H1 (cell line): ENCODE measurements at regions not wholly inside any gene's neighbourhood (a gene's known extent, or its start where the extent isn't known, plus 50 kb on each side); places are given as distances from the start of the nearest gene placed in this dataset.

ENCODE experiments used
- CTCF ChIA-PET: fragments of 300-600 bp; sonication (Branson Sonifier 250); formaldehyde crosslinking; loops from one replicate; lab custom pipeline; 2021; ENCODE audit not compliant: partially characterized antibody; lab: Charles Lee
- POLR2A ChIA-PET: fragments of 300-600 bp; sonication (Branson Sonifier 250); formaldehyde crosslinking; loops from one replicate; lab custom pipeline; 2021; ENCODE audit warnings: inconsistent platforms; ENCODE audit not compliant: partially characterized antibody; lab: Charles Lee
- DNase-seq, 2 experiments: peaks; one replicate each; pipeline versions ENCODE4 v3.0.0 to v3.0.0-alpha.2; 2010 to 2022; ENCODE audit warnings: low spot score in 2 of 2, low read depth in 1 of 2, mixed read lengths in 1 of 2
- FAIRE-seq: peaks from 2 replicates; lab custom pipeline; 2011; peaks lifted over from hg19 to GRCh38; lab: Jason Lieb, UNC
- H2AFZ ChIP-seq: 2 replicates; pipeline ENCODE4 v1.8.1; 2012; ENCODE audit warnings: low read length, inconsistent platforms
- H2AK5ac ChIP-seq: 2 replicates; pipeline ENCODE4 v1.6.1; 2013; ENCODE audit warnings: low read depth, low read length
- H2BK120ac ChIP-seq: replicated peaks from 2 replicates; pipeline ENCODE3; 2013; ENCODE audit warnings: low read depth, low read length, inconsistent platforms
- H2BK12ac ChIP-seq: 2 replicates; pipeline ENCODE4 v1.6.1; 2013; ENCODE audit warnings: low read depth, low read length
- H2BK15ac ChIP-seq: 2 replicates; pipeline ENCODE4 v1.6.1; 2013; ENCODE audit warnings: low read length
- H2BK20ac ChIP-seq: 2 replicates; pipeline ENCODE4 v1.6.1; 2013; ENCODE audit warnings: low read length
- H2BK5ac ChIP-seq: 2 replicates; pipeline ENCODE4 v1.6.1; 2013; ENCODE audit warnings: low read depth, low read length
- H3K14ac ChIP-seq: 2 replicates; pipeline ENCODE4 v1.6.1; 2013; ENCODE audit warnings: inconsistent platforms; ENCODE audit not compliant: insufficient read length
- H3K18ac ChIP-seq: 2 replicates; pipeline ENCODE4 v1.6.1; 2013; ENCODE audit warnings: low read length; ENCODE audit errors: extremely low read depth
- H3K23ac ChIP-seq: 2 replicates; pipeline ENCODE4 v1.6.1; 2013; ENCODE audit warnings: inconsistent platforms; ENCODE audit not compliant: insufficient read length
- H3K23me2 ChIP-seq: 2 replicates; pipeline ENCODE4 v1.6.1; 2013; ENCODE audit warnings: low read depth, low read length
- H3K27ac ChIP-seq: 2 replicates; pipeline ENCODE4 v1.6.1; 2011; ENCODE audit warnings: low read depth, low read length, inconsistent platforms
- H3K27me3 ChIP-seq, 4 experiments: replicated peaks in 1 of 4; 1 replicate in 1 of 4; 2 replicates in 3 of 4; pipeline versions ENCODE4 v1.6.1 to v1.8.1; 2011 to 2013; ENCODE audit warnings: low read length in 3 of 4, mild to moderate bottlenecking in 3 of 4, inconsistent platforms in 2 of 4, mixed read lengths in 2 of 4, moderate library complexity in 1 of 4; ENCODE audit not compliant: control insufficient read depth in 3 of 4, insufficient read depth in 3 of 4; ENCODE audit errors: extremely low read depth in 1 of 4
- H3K36me3 ChIP-seq, 4 experiments: 2 replicates each; pipeline versions ENCODE4 v1.6.1 to v1.8.1; 2011 to 2013; ENCODE audit warnings: mild to moderate bottlenecking in 4 of 4, low read length in 3 of 4, moderate library complexity in 2 of 4, control low read depth in 1 of 4, inconsistent platforms in 1 of 4; ENCODE audit not compliant: insufficient read depth in 4 of 4, control insufficient read depth in 2 of 4
- H3K4ac ChIP-seq: replicated peaks from 2 replicates; pipeline ENCODE3; 2013; ENCODE audit warnings: low read length, low read depth, mixed read lengths, inconsistent platforms; ENCODE audit not compliant: insufficient read length
- H3K4me1 ChIP-seq, 4 experiments: replicated peaks in 1 of 4; 1 replicate in 1 of 4; 2 replicates in 3 of 4; pipeline versions ENCODE4 v1.6.1 to v1.8.1; 2011 to 2013; ENCODE audit warnings: low read length in 3 of 4, inconsistent platforms in 2 of 4, mixed read lengths in 1 of 4; ENCODE audit not compliant: insufficient read depth in 4 of 4, control insufficient read depth in 3 of 4
- H3K4me2 ChIP-seq, 2 experiments: 2 replicates each; pipeline versions ENCODE4 v1.6.1 to v1.8.1; 2011 to 2013; ENCODE audit warnings: low read depth in 2 of 2, low read length in 2 of 2, control low read depth in 1 of 2, inconsistent platforms in 1 of 2, mild to moderate bottlenecking in 1 of 2; ENCODE audit not compliant: insufficient read depth in 1 of 2
- H3K4me3 ChIP-seq, 4 experiments: fragments of 200-600, 300-600 bp in 1 of 4; sonication (generic), shearing (Covaris generic), sonication (Bioruptor Twin) in 1 of 4; 2 replicates each; pipeline versions ENCODE4 v1.5.1 to v1.8.1; 2011 to 2016; ENCODE audit warnings: low read length in 4 of 4, low read depth in 3 of 4, control low read depth in 2 of 4, inconsistent platforms in 2 of 4, mild to moderate bottlenecking in 2 of 4, mixed read lengths in 1 of 4, moderate library complexity in 1 of 4; ENCODE audit not compliant: insufficient read depth in 2 of 4; ENCODE audit errors: extremely low read depth in 1 of 4
- H3K56ac ChIP-seq: replicated peaks from 2 replicates; pipeline ENCODE3; 2013; ENCODE audit warnings: low read depth, mild to moderate bottlenecking, mixed read lengths, low read length, inconsistent platforms; ENCODE audit not compliant: insufficient read length
- H3K79me1 ChIP-seq: 2 replicates; pipeline ENCODE4 v1.6.1; 2013; ENCODE audit warnings: low read depth, low read length, control low read depth
- H3K79me2 ChIP-seq, 2 experiments: 2 replicates each; pipeline versions ENCODE4 v1.6.1 to v1.8.1; 2012 to 2013; ENCODE audit warnings: low read length in 2 of 2, mild to moderate bottlenecking in 2 of 2, inconsistent platforms in 1 of 2; ENCODE audit not compliant: insufficient read depth in 2 of 2, control insufficient read depth in 1 of 2
- H3K9ac ChIP-seq, 4 experiments: replicated peaks in 1 of 4; 1 replicate in 1 of 4; 2 replicates in 3 of 4; pipeline versions ENCODE4 v1.6.1 to v1.8.1; 2011 to 2013; ENCODE audit warnings: low read depth in 3 of 4, low read length in 3 of 4, control low read depth in 2 of 4, mild to moderate bottlenecking in 2 of 4, moderate library complexity in 2 of 4, inconsistent platforms in 1 of 4; ENCODE audit errors: extremely low read depth in 1 of 4
- H3K9me3 ChIP-seq, 2 experiments: 2 replicates each; pipeline versions ENCODE4 v1.6.1 to v1.8.1; 2012 to 2013; ENCODE audit warnings: mild to moderate bottlenecking in 2 of 2, moderate library complexity in 2 of 2, control low read depth in 1 of 2, inconsistent platforms in 1 of 2, low read depth in 1 of 2, low read length in 1 of 2, mixed read lengths in 1 of 2; ENCODE audit not compliant: insufficient read depth in 2 of 2
- H4K20me1 ChIP-seq, 2 experiments: replicated peaks in 1 of 2; 2 replicates each; pipeline versions ENCODE3 to v1.8.1; 2011 to 2013; ENCODE audit warnings: inconsistent platforms in 2 of 2, low read length in 2 of 2, mild to moderate bottlenecking in 1 of 2; ENCODE audit not compliant: insufficient read depth in 2 of 2, control insufficient read depth in 1 of 2
- H4K5ac ChIP-seq: 2 replicates; pipeline ENCODE4 v1.6.1; 2013; ENCODE audit warnings: low read length, low read depth, mixed read lengths, inconsistent platforms; ENCODE audit not compliant: insufficient read length
- H4K8ac ChIP-seq: 2 replicates; pipeline ENCODE4 v1.8.0; 2013; ENCODE audit warnings: mild to moderate bottlenecking, moderate library complexity, low read length, inconsistent platforms; ENCODE audit not compliant: insufficient read depth; ENCODE audit errors: extremely low read depth
- H4K91ac ChIP-seq: replicated peaks from 2 replicates; pipeline ENCODE3; 2013; ENCODE audit warnings: low read length, mixed read lengths, inconsistent platforms; ENCODE audit not compliant: insufficient read length
- BACH1 ChIP-seq: IDR thresholded peaks from 2 replicates; pipeline ENCODE4 v1.6.1; 2012; ENCODE audit warnings: low read length, improper control_type of control experiment
- CBX5 ChIP-seq: fragments of 300-800, 300-1000 bp; sonication (generic); IDR thresholded peaks from 2 replicates; pipeline ENCODE4 v1.7.1; 2016; ENCODE audit warnings: antibody characterized with exemption, low read length, low read depth
- EGR1 ChIP-seq: IDR thresholded peaks from 2 replicates; pipeline ENCODE4 v1.6.1; 2011; ENCODE audit warnings: low read depth, low read length, borderline replicate concordance
- GTF2F1 ChIP-seq: IDR thresholded peaks from 2 replicates; pipeline ENCODE4 v1.6.1; 2012; ENCODE audit warnings: low read depth, low read length, improper control_type of control experiment, borderline replicate concordance
- HDAC6 ChIP-seq: IDR thresholded peaks from one replicate; pipeline ENCODE4 v1.7.1; 2012; ENCODE audit warnings: low read depth, mild to moderate bottlenecking, inconsistent platforms, low read length, moderate library complexity
- MAFK ChIP-seq: IDR thresholded peaks from 2 replicates; pipeline ENCODE4 v1.6.1; 2012; ENCODE audit warnings: low read depth, mild to moderate bottlenecking, improper control_type of control experiment, low read length
- TAF7 ChIP-seq: optimal IDR thresholded peaks from 2 replicates; pipeline ENCODE3; 2011; ENCODE audit warnings: low read depth, mild to moderate bottlenecking, inconsistent platforms, low read length, moderate library complexity, borderline replicate concordance
- TCF12 ChIP-seq: IDR thresholded peaks from 2 replicates; pipeline ENCODE4 v1.6.1; 2011; ENCODE audit warnings: low read depth, mild to moderate bottlenecking, low read length
- WGBS, 2 experiments: shearing (Covaris generic) in 1 of 2; methylation state at CpG; one replicate each; pipeline versions ENCODE4 v1.1.6 to v1.1.7; 2013 to 2015; ENCODE audit warnings: low lambda C conversion rate in 2 of 2, mixed read lengths in 2 of 2, inconsistent platforms in 1 of 2, low coverage in 1 of 2, missing lambda C conversion rate in 1 of 2; ENCODE audit not compliant: insufficient replicate concordance in 2 of 2, insufficient coverage in 1 of 2, insufficient read length in 1 of 2; ENCODE audit errors: extremely low coverage in 1 of 2, missing lambda C conversion rate in 1 of 2; 5-methylcytosine and 5-hydroxymethylcytosine counted together
- TF ChIP-seq, protein P1 (sequence below): IDR thresholded peaks from 2 replicates; pipeline ENCODE4 v1.6.1; 2012; ENCODE audit warnings: inconsistent platforms
- TF ChIP-seq, protein P2 (sequence below): IDR thresholded peaks from 2 replicates; pipeline ENCODE4 v1.6.1; 2011; ENCODE audit warnings: low read length, improper control_type of control experiment
- TF ChIP-seq, protein P3 (sequence below), 3 experiments: IDR thresholded peaks; 1 replicate in 2 of 3; 2 replicates in 1 of 3; pipeline versions ENCODE4 v1.5.1 to v1.6.1; 2011; ENCODE audit warnings: low read length in 3 of 3, mild to moderate bottlenecking in 3 of 3, inconsistent platforms in 2 of 3, low read depth in 1 of 3, moderate library complexity in 1 of 3; ENCODE audit not compliant: insufficient read depth in 1 of 3; ENCODE audit errors: control extremely low read depth in 1 of 3

DNA sequence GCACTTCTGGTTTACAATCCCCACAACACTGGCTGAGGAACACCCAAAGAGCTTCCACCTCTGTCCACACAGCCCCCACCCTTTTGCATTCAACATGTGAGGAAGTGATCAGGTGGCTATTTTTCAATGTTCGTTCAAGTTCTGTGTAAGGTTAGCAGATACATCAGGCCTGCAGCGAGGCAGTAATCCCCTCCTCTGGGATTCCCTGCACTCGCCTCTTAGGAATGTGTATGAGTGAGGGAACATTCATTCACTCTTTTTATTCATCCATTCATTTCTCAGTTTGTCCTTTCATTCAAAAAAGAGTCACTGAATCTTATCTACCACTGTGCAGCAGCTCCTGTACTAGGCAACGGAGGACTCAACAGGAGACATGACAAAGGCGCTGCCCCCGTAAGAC lies 236.4 kb upstream of the PRDM1 start:
- POLR2A ChIA-PET = no interaction called here
- H2BK5ac ChIP-seq = no peak overlapping the region
- H3K23me2 ChIP-seq = no peaks in the 10 kb centered on the region
- no peak overlapping the region for H3K14ac ChIP-seq
- H2AK5ac ChIP-seq = no peak overlapping the region
- no peak overlapping the region for H2BK120ac ChIP-seq
- H3K9me3 ChIP-seq = peaks cover 0 to 7% of the 10 kb centered on the region in 2 experiments; a peak in 1 of 4 replicates
- no peak overlapping the region for H3K4me3 ChIP-seq
- no peak overlapping the region for H2BK15ac ChIP-seq
- FAIRE-seq (no peak), DNase-seq (no peak)
- WGBS, 2 experiments = 91% methylated on average over 6 of the region's 6 CpGs; no CpG with 5 or more reads in 1 of the 2 experiments
- no peaks in the 10 kb centered on the region for H3K79me1 ChIP-seq
- H3K4ac ChIP-seq = no peak overlapping the region
- H3K27ac ChIP-seq = no peak overlapping the region
- H4K8ac ChIP-seq = no peak overlapping the region
- no peaks in the 10 kb centered on the region for H3K27me3 ChIP-seq
- H4K5ac ChIP-seq = no peak overlapping the region
- CTCF ChIA-PET = interaction anchor here (0.6 to 3.1 kb wide), 2 partner anchors 14 to 22 kb away, joined by 3 to 11 read pairs; no protein-coding TSS in a partner anchor
- no peak overlapping the region for H2BK20ac ChIP-seq
- no peak overlapping the region for H3K18ac ChIP-seq
- H3K23ac ChIP-seq = no peak overlapping the region
- no peak overlapping the region for H3K56ac ChIP-seq
- H3K36me3 ChIP-seq = no peaks in the 10 kb centered on the region
- H3K9ac ChIP-seq = no peak overlapping the region
- H2AFZ ChIP-seq = no peak overlapping the region
- no peaks in the 10 kb centered on the region for H3K4me1 ChIP-seq
- no peak overlapping the region for H4K91ac ChIP-seq
- no peaks in the 10 kb centered on the region for H4K20me1 ChIP-seq
- no peak overlapping the region for H3K4me2 ChIP-seq
- no peaks in the 10 kb centered on the region for H3K79me2 ChIP-seq
- H2BK12ac ChIP-seq = no peak overlapping the region
- TF ChIP-seq TAF7 = no peak
- TF ChIP-seq, protein P1, sequence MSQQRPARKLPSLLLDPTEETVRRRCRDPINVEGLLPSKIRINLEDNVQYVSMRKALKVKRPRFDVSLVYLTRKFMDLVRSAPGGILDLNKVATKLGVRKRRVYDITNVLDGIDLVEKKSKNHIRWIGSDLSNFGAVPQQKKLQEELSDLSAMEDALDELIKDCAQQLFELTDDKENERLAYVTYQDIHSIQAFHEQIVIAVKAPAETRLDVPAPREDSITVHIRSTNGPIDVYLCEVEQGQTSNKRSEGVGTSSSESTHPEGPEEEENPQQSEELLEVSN = no peak
- TF ChIP-seq BACH1 = no peak
- TF ChIP-seq GTF2F1 = no peak
- TF ChIP-seq, protein P2, sequence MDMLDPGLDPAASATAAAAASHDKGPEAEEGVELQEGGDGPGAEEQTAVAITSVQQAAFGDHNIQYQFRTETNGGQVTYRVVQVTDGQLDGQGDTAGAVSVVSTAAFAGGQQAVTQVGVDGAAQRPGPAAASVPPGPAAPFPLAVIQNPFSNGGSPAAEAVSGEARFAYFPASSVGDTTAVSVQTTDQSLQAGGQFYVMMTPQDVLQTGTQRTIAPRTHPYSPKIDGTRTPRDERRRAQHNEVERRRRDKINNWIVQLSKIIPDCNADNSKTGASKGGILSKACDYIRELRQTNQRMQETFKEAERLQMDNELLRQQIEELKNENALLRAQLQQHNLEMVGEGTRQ = no peak
- TF ChIP-seq, protein P3, sequence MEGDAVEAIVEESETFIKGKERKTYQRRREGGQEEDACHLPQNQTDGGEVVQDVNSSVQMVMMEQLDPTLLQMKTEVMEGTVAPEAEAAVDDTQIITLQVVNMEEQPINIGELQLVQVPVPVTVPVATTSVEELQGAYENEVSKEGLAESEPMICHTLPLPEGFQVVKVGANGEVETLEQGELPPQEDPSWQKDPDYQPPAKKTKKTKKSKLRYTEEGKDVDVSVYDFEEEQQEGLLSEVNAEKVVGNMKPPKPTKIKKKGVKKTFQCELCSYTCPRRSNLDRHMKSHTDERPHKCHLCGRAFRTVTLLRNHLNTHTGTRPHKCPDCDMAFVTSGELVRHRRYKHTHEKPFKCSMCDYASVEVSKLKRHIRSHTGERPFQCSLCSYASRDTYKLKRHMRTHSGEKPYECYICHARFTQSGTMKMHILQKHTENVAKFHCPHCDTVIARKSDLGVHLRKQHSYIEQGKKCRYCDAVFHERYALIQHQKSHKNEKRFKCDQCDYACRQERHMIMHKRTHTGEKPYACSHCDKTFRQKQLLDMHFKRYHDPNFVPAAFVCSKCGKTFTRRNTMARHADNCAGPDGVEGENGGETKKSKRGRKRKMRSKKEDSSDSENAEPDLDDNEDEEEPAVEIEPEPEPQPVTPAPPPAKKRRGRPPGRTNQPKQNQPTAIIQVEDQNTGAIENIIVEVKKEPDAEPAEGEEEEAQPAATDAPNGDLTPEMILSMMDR (IDR thresholded peaks at IDR 0.05; ENCODE audit: control extremely low read depth in 1 of 3, insufficient read depth in 1 of 3, low read depth in 1 of 3, low read length in 3 of 3) = no peak
- TF ChIP-seq CBX5 = no peak
- TF ChIP-seq TCF12 = no peak
- TF ChIP-seq MAFK = no peak
- no peak for TF ChIP-seq EGR1
- no peak for TF ChIP-seq HDAC6
